ENCODE measurements at regions not wholly inside any gene's neighbourhood (a gene's known extent, or its start where the extent isn't known, plus 50 kb on each side); places are given as distances from the start of the nearest gene placed in this dataset.
A peak's percentile ranks its signal among the peaks of the same experiment; 100 is the strongest.

- DNase-seq (ENCODE audit: low read depth, low spot score): no peak
- TF ChIP-seq CTCF (IDR thresholded peaks at IDR 0.05; ENCODE audit: low read depth, low read length): no peak
- no peaks in the 10 kb centered on the region for H3K9me3 ChIP-seq (ENCODE audit: control insufficient read depth, insufficient read depth, low read length)
- ChIA-PET CTCF (interaction anchor here (0.6 kb wide), 1 partner anchor 247 kb away, joined by 3 read pairs; no protein-coding TSS in a partner anchor), POLR2A (interaction anchor here (0.6 to 0.8 kb wide), 2 partner anchors 31 to 38 kb away, joined by 3 to 7 read pairs; no protein-coding TSS in a partner anchor)
- H3K27me3 ChIP-seq (ENCODE audit: control insufficient read depth, insufficient read depth, low read length): no peaks in the 10 kb centered on the region
- H3K27ac ChIP-seq (ENCODE audit: low read depth, low read length): peak overlapping the region; percentile 57
- no peak overlapping the region for H3K4me3 ChIP-seq (ENCODE audit: low read depth, low read length)
Observed at GRCh38 chr3:101066711-101067129, 73.5 kb upstream of the ABI3BP start.

DNA sequence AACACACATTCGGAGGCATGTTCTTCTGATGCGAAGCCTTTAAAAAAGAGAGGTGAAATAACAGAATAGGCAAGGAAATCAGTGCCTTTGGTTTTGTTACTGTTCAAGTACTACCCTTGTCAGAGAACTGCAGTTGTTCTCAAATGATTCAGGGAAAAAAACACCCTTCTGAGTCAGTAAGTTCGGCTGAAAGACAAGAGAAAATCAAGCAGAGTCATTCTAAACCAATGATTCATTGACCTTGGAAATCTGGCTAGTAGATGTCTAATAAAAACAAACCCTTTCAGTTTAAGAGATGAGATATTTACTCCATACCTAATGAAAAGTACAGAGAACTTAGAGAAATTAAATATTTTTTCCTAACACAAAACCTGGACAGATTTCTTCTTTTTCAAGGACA lies 72.7 kb upstream of the ABI3BP start:
- CTCF ChIA-PET: interaction anchor here (0.5 to 1.2 kb wide), 2 partner anchors 73 to 121 kb away, joined by 3 read pairs; partner anchors contain the start of gene ABI3BP
- POLR2A ChIA-PET: no interaction called here
- no peak for TF ChIP-seq CTCF (IDR thresholded peaks at IDR 0.05; ENCODE audit: low read depth, low read length)
- no peaks in the 10 kb centered on the region for H3K27me3 ChIP-seq (ENCODE audit: control insufficient read depth, insufficient read depth, low read length)
- H3K9me3 ChIP-seq (ENCODE audit: control insufficient read depth, insufficient read depth, low read length): no peaks in the 10 kb centered on the region
- peak; percentile 66 for DNase-seq (ENCODE audit: low read depth, low spot score)
- peak overlapping the region; percentile 69 for H3K27ac ChIP-seq (ENCODE audit: low read depth, low read length)
- H3K4me3 ChIP-seq (ENCODE audit: low read depth, low read length): no peak overlapping the region

- DNase-seq (ENCODE audit: low read depth, low spot score): no peak
- Histone ChIP-seq H3K27ac (ENCODE audit: low read depth, low read length) (no peak overlapping the region), H3K27me3 (ENCODE audit: control insufficient read depth, insufficient read depth, low read length) (no peaks in the 10 kb centered on the region), H3K4me3 (ENCODE audit: low read depth, low read length) (no peak overlapping the region), H3K9me3 (ENCODE audit: control insufficient read depth, insufficient read depth, low read length) (no peaks in the 10 kb centered on the region; the same call in 1 of the 2 replicates)
- TF ChIP-seq CTCF (IDR thresholded peaks at IDR 0.05; ENCODE audit: low read depth, low read length): no peak
- ChIA-PET CTCF (no interaction called here), POLR2A (no interaction called here)
Observed at GRCh38 chr3:101063401-101063800, 70.2 kb upstream of the ABI3BP start.

DNA sequence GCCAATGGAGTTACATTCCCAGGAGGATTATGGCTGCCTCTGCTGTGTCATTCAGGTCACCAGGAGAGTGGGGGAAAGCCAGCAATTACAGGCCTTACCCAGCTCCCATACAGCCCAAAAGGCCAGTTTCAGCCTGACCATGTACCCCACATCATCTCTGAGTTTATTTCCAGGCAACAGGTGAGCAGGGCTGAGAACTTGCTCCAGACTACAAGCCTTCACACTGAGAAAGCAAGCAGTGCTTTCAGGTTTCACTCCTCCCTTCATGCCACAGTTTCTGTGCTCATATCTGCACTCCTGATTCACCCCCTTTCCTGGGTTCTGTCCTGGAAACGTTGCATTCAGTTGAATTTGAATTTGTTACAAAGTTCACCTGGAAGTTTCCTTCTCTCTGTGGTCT lies 68.1 kb upstream of the ABI3BP start:
- no peak for TF ChIP-seq CTCF (IDR thresholded peaks at IDR 0.05; ENCODE audit: low read depth, low read length)
- POLR2A ChIA-PET: interaction anchor here (0.6 kb wide), 1 partner anchor 13 kb away, joined by 4 read pairs; no protein-coding TSS in a partner anchor
- no peak overlapping the region for H3K4me3 ChIP-seq (ENCODE audit: low read depth, low read length)
- no peaks in the 10 kb centered on the region; the same call in 1 of the 2 replicates for H3K9me3 ChIP-seq (ENCODE audit: control insufficient read depth, insufficient read depth, low read length)
- DNase-seq (ENCODE audit: low read depth, low spot score): no peak
- H3K27me3 ChIP-seq (ENCODE audit: control insufficient read depth, insufficient read depth, low read length): no peaks in the 10 kb centered on the region
- H3K27ac ChIP-seq (ENCODE audit: low read depth, low read length): no peak overlapping the region
- CTCF ChIA-PET: interaction anchor here (1.0 kb wide), 1 partner anchor 9 kb away, joined by 3 read pairs; no protein-coding TSS in a partner anchor

DNA sequence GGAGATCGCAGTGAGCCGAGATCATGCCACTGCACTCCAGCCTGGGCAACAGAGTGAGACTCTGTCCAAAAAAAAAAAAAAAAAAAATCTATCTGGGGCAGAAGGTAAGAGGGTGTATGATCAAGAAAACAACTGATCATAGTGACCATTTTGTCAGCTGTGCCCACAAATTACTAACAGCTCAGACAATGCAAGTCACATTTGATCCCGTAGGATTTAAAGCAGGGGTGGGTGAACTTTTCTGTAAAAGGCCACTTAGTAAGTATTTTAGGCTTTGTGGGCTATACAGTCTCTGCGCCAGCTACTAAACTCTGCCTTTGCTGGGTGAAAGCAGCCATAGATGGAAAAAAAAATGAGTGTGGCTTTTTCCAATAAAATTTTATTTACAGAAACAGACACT lies 57.6 kb upstream of the ABI3BP start:
- H3K27ac ChIP-seq (ENCODE audit: low read depth, low read length): no peak overlapping the region
- no peak for DNase-seq (ENCODE audit: low read depth, low spot score)
- CTCF ChIA-PET: no interaction called here
- POLR2A ChIA-PET: no interaction called here
- H3K9me3 ChIP-seq (ENCODE audit: control insufficient read depth, insufficient read depth, low read length): no peaks in the 10 kb centered on the region
- no peak overlapping the region for H3K4me3 ChIP-seq (ENCODE audit: low read depth, low read length)
- no peak for TF ChIP-seq CTCF (IDR thresholded peaks at IDR 0.05; ENCODE audit: low read depth, low read length)
- H3K27me3 ChIP-seq (ENCODE audit: control insufficient read depth, insufficient read depth, low read length): no peaks in the 10 kb centered on the region
